GM21381 (cell line): ENCODE measurements at regions not wholly inside any gene's neighbourhood (a gene's known extent, or its start where the extent isn't known, plus 50 kb on each side); places are given as distances from the start of the nearest gene placed in this dataset.
"Not testable (repeated sequence)": the region's sequence is repeated elsewhere in the genome, so short reads cannot be mapped to it uniquely, and the experiment has no call there.

Source experiments
- ATAC-seq: cut with Tn5 transposase; IDR thresholded peaks from one replicate; pipeline ENCODE4 v1.9.1; 2021; ENCODE audit warnings: mild to moderate bottlenecking, moderate library complexity; ENCODE audit not compliant: unreplicated experiment

DNA sequence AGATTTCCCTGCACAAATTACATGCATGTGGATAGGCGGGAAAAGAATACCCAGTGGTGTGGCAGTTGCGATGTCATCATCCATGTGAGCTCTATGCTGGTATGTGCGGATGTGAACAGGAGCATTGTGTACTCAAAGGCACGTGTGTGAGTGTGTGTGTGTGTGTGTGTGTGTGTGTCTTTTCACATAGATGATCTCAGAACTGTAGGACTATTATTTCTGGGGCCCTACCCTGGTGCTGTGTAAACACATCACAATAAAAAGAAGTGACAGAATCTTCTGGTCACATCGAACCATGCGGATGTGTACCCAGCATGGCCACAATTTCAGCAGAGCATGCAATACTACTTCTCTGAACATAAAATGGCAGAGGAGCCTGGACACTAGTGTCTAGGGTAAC is 624.8 kb downstream of the MID1IP1 start:
- ATAC-seq = no peak

DNA sequence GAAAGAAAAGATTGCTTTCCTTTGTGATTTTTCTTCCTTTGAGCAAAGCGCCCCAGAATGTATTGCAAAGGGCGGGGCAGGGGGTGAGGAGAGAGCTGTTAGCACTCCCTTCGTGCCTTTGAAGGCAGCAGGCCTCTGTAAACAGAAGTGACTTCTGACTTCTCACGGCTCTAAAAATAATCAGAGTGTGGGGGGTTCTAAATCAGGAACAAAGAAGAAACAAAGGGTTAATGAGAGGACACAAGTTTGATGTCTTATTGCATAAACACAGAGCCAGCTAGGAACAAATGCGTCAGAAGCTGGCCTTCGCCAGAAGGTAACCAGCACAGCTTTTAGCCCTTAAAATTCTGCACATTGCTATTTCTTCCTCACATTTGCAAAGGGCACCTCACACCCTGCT is 626.2 kb downstream of the MID1IP1 start:
- ATAC-seq = no peak

DNA sequence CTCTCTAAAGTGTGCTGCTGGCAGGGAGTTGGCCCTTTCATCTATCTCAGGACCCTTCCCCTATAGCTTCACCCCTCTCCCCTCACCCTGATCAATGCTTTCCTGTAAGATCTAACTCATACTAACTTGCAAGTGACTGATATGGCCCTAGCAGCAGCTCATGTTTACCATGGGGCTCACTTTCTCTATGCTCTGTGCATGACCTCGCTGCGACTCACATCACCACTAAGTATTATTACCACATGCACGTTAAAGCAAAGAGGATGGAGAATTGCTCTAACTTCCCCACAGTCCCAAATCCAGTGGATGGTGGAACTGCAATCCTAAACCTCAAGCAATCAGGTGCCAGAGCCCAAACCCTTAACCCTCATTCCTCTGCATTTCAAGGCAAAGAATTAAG is 626.6 kb downstream of the MID1IP1 start:
- no peak for ATAC-seq

GRCh38 chrX:39430551-39430950 is 629.3 kb downstream of the MID1IP1 start:
- ATAC-seq = no peak

DNA sequence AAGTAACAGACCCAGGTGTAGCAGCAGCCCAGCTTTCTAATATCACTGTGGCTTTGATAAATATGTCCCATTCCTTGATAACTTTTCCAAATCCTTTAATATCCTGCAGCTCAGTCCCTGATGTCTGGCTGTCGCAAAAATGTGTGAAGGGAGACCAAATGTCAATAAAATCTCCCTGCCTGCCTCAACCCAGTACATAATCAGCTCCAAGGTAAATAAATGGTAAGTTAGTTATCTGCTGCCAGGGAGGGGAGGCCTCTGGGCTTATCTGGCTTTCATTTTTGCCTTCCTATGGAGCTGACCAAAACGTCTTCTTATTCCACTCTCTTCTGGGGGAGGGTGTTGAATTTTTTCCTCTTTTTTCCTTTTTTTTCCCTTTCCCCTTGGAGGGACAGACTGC is 630.6 kb downstream of the MID1IP1 start:
- ATAC-seq = no peak

- ATAC-seq = not testable (repeated sequence)
Observed at GRCh38 chrX:39434671-39435070, 633.4 kb downstream of the MID1IP1 start.

- ATAC-seq = not testable (repeated sequence)
Observed at GRCh38 chrX:39436538-39436937, 635.3 kb downstream of the MID1IP1 start.

DNA sequence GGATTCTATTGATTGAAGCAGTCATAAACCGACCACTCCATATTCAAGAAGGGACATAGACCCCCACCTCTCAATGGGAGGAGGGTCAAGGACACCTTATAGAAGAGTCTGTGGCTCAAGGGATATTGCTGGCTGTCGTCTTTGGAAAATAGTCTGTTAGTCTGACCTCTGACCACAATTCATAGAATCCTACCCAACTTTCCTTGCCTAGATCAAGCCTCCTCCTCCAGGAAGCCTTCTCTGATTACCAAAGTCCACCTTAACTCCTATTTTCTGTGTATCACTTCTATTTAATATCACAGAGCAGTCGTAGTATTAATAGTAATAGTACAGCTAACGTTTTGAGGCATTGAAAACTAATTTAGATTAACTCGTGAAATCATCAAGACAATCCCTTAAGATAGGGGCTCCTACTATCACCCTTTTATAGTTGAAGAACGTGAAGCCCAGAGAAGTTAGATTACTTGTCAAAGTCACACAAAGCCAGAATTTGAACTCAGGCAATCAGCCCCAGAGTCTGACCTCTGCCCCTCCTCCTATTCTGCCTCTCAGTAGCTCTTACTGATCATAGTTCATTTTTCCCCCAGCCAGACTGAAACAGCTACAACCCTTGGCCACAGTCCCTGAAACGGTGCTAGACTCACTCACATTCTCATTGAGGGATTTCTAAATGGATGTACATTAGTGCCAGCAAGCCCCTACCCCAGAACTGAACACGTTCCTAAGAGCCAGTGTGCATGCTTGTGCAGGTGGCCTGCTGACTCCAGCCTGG is 636.6 kb downstream of the MID1IP1 start:
- ATAC-seq = no peak

- ATAC-seq = no peak
Observed at GRCh38 chrX:39438603-39439602, 637.6 kb downstream of the MID1IP1 start.

- no peak for ATAC-seq
Observed at GRCh38 chrX:39439906-39440798, 638.9 kb downstream of the MID1IP1 start.

DNA sequence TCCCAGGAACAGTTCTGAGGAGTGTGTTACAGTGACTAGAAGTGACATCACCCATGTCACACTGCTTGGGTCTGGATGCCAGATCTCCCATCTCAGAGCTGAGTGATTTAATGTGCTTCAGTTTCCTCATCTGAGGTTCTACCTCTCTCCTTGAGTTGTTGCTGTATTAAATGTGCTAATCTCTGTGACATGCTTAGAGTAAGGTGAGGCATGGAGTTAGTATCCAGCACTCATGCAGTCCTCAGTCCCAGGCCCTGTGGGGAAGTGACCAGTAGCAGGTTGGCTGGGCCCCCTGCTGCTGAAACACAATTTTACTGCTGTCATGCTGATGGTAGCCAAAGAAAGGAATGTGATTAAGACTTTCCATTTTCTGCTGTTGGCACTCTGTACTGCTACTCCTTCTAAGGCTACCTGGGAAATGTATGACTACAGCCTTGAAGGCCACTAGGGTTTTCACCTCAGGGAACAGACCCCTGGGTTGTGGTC is 639.6 kb downstream of the MID1IP1 start:
- no peak for ATAC-seq

GRCh38 chrX:39442332-39442731 is 641.1 kb downstream of the MID1IP1 start:
- ATAC-seq = no peak

- no peak for ATAC-seq
Observed at GRCh38 chrX:39443240-39443639, 642.0 kb downstream of the MID1IP1 start.

DNA sequence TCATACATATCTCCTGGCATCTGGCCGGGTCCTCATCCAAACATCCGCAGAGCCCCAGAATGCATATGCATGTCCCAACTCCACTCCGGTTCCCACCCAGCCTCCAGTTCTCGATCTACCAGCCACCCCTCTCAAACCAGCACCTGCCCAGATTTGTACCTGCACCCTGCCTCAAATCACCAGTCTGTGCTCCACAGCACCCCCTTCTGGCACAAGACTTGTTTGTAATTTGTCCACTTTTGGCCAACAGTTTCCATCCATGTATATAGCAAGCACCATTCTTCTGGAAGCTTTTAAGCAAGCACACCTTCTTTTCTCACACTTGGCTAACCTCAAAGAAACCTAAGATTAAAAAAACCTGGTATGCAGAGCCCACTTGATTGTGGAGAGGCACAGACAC is 644.1 kb downstream of the MID1IP1 start:
- ATAC-seq = no peak

GRCh38 chrX:39449352-39449751 is 648.1 kb downstream of the MID1IP1 start:
- no peak for ATAC-seq

- ATAC-seq = no peak
Observed at GRCh38 chrX:39450234-39450977, 647.4 kb downstream of the BCOR start.

GRCh38 chrX:39451046-39451445 is 646.7 kb downstream of the BCOR start:
- ATAC-seq = no peak

- ATAC-seq = no peak
Observed at GRCh38 chrX:39452401-39452800, 645.4 kb downstream of the BCOR start.

DNA sequence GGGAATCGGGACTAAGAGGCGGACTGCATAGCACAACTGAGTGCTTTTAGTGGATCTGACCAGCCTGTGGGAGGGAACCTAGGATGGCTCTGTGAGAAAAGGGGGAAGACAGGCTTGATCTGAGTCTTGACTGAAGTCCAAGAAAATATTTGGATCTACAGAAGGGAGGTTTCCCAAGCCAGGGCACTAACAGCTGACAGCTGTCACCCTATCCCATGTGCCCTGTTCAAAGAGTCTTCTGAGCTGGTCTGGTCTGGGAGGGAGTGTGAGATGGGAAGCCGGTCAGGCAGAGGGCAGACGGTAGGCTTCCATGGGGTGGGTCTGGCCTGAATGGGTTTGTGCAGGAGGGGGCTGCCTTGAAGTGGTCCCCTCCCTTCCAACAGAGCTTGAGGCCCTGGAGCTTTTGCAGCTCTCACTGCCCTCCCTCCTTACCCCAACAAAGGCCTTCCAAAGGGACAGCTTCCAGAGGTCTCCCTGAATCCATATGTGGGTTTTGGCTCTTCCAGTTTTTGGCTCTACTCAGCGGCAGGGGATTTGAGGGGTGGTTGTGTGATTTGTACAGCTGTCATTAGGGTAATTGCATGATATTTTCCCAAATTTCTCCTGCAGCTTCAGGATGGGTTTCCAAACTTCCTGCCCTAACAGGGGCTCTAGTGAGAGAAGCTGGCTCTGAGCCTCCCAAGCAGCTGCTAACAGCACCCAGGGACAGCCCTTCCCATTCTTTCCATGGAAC is 643.7 kb downstream of the BCOR start:
- no peak for ATAC-seq
